HG03558 (cell line): ENCODE measurements at regions not wholly inside any gene's neighbourhood (a gene's known extent, or its start where the extent isn't known, plus 50 kb on each side); places are given as distances from the start of the nearest gene placed in this dataset.
"Not testable (repeated sequence)": the region's sequence is repeated elsewhere in the genome, so short reads cannot be mapped to it uniquely, and the experiment has no call there.

Experiments used
- ATAC-seq: cut with Tn5 transposase; IDR thresholded peaks from one replicate; pipeline ENCODE4 v1.9.1; 2021; ENCODE audit warnings: moderate number of reproducible peaks; ENCODE audit not compliant: unreplicated experiment; ENCODE audit errors: extremely low read depth

- no peak for ATAC-seq
Measured at GRCh38 chr10:64576497-64576896, 1055.3 kb downstream of the REEP3 start.

GRCh38 chr10:64578757-64579156 lies 1057.6 kb downstream of the REEP3 start:
- ATAC-seq = not testable (repeated sequence)

GRCh38 chr10:64586934-64587503 lies 1065.8 kb downstream of the REEP3 start:
- no peak for ATAC-seq

GRCh38 chr10:64594072-64594471 lies 1072.9 kb downstream of the REEP3 start:
- ATAC-seq = no peak

GRCh38 chr10:64598600-64598999 lies 1077.4 kb downstream of the REEP3 start:
- ATAC-seq = no peak

GRCh38 chr10:64601298-64601697 lies 1080.1 kb downstream of the REEP3 start:
- ATAC-seq = no peak

GRCh38 chr10:64617085-64617484 lies 1095.9 kb downstream of the REEP3 start:
- ATAC-seq = no peak

GRCh38 chr10:64619102-64619501 lies 1097.9 kb downstream of the REEP3 start:
- ATAC-seq = no peak

GRCh38 chr10:64626924-64627323 lies 1105.7 kb downstream of the REEP3 start:
- no peak for ATAC-seq

GRCh38 chr10:64630534-64630933 lies 1109.3 kb downstream of the REEP3 start:
- no peak for ATAC-seq

GRCh38 chr10:64635906-64636305 lies 1114.7 kb downstream of the REEP3 start:
- no peak for ATAC-seq

- ATAC-seq = no peak
Measured at GRCh38 chr10:64636461-64636860, 1115.3 kb downstream of the REEP3 start.

GRCh38 chr10:64637939-64638338 lies 1116.7 kb downstream of the REEP3 start:
- ATAC-seq = no peak

- no peak for ATAC-seq
Measured at GRCh38 chr10:64648915-64649314, 1127.7 kb downstream of the REEP3 start.

- ATAC-seq = no peak
Measured at GRCh38 chr10:64658528-64658927, 1137.3 kb downstream of the REEP3 start.

GRCh38 chr10:64659311-64659710 lies 1138.1 kb downstream of the REEP3 start:
- ATAC-seq = no peak

- no peak for ATAC-seq
Measured at GRCh38 chr10:64682043-64682442, 1160.8 kb downstream of the REEP3 start.

- no peak for ATAC-seq
Measured at GRCh38 chr10:64690194-64690593, 1169.0 kb downstream of the REEP3 start.

- no peak for ATAC-seq
Measured at GRCh38 chr10:64699244-64699643, 1178.0 kb downstream of the REEP3 start.

- ATAC-seq = not testable (repeated sequence)
Measured at GRCh38 chr10:64702086-64702485, 1180.9 kb downstream of the REEP3 start.

GRCh38 chr10:64708884-64709681 lies 1187.9 kb downstream of the REEP3 start:
- ATAC-seq = no peak

GRCh38 chr10:64726466-64726865 lies 1205.3 kb downstream of the REEP3 start:
- ATAC-seq = no peak
